Heart left ventricle (tissue), 13 donors: ENCODE measurements at regions not wholly inside any gene's neighbourhood (a gene's known extent, or its start where the extent isn't known, plus 50 kb on each side); places are given as distances from the start of the nearest gene placed in this dataset.

Source experiments
- CTCF ChIP-seq, 12 donors: fragments of 200-600 bp; sonication (generic) in 4 of 12; IDR thresholded peaks; one replicate each; pipeline versions ENCODE4 v1.5.0 to v1.8.0; 2018 to 2022; ENCODE audit warnings: antibody characterized with exemption in 12 of 12, mild to moderate bottlenecking in 5 of 12
- POLR2A ChIP-seq, 2 donors: fragments of 450-650 bp; IDR thresholded peaks; one replicate each; pipeline ENCODE4 v1.6.1; 2017; ENCODE audit warnings: antibody characterized with exemption in 2 of 2, mild to moderate bottlenecking in 2 of 2, moderate library complexity in 2 of 2
- donor health status: ischemic (EF 13 %, LVEDD 7.1; RV severe dilation, severe dysfunction).
- donor health status: DM: no; HTN: yes; CAD: no.
- donor health status: DM: no; HTN: no; CAD: no.
- donor health status: ischemic (EF 25% LVEDD 6.9; RV normal size, moderate dysfunction).
- donor health status: ischemic (EF 25% LVEDD 5.7; RV mildly dilated, moderate dysfunction).
- donor health status: ischemic (EF 35%, LVEDD 5.7; RV mildly dilated, moderate dysfunction).
- donor health status: nonischemic (EF 11% LVEDD 7.7; RV severe dilation, severe dysfunction).
- donor health status: DM: yes; HTN: yes; CAD: no.
- donor health status: PGD.
- donor health status: ischemic (EF 29% LVEDD 5.4; RV normal size, mild dysfunction).
- donor health status: nonischemic (EF 23%, LVEDD 6.1; RV moderate dilation, normal function).

- TF ChIP-seq CTCF (IDR thresholded peaks at IDR 0.05) = no peak
- no peak for TF ChIP-seq POLR2A (IDR thresholded peaks at IDR 0.05)
These were observed 56.1 kb upstream of the NCOR2 start for GRCh38 chr12:124623344-124624035.
